Endothelial cell (in vitro differentiated cells): ENCODE measurements at regions not wholly inside any gene's neighbourhood (a gene's known extent, or its start where the extent isn't known, plus 50 kb on each side); places are given as distances from the start of the nearest gene placed in this dataset.

Source experiments
- DNase-seq: peaks from one replicate; pipeline ENCODE4 v3.0.0; 2021; ENCODE audit warnings: low spot score
- H3K27ac Mint-ChIP-seq: one replicate; pipeline ENCODE4 v1.8.0; 2021; ENCODE audit warnings: mixed read lengths, inconsistent platforms; ENCODE audit not compliant: unreplicated experiment
- H3K27me3 Mint-ChIP-seq: one replicate; pipeline ENCODE4 v1.8.0; 2021; ENCODE audit warnings: mild to moderate bottlenecking, moderate library complexity, mixed read lengths, inconsistent platforms; ENCODE audit not compliant: unreplicated experiment
- H3K36me3 Mint-ChIP-seq: one replicate; pipeline ENCODE4 v1.8.0; 2021; ENCODE audit warnings: mild to moderate bottlenecking, low read depth, mixed read lengths, inconsistent platforms; ENCODE audit not compliant: unreplicated experiment
- H3K4me1 Mint-ChIP-seq: one replicate; pipeline ENCODE4 v1.8.0; 2021; ENCODE audit warnings: mild to moderate bottlenecking, mixed read lengths, inconsistent platforms; ENCODE audit not compliant: unreplicated experiment
- H3K4me3 Mint-ChIP-seq: one replicate; pipeline ENCODE4 v1.8.0; 2021; ENCODE audit warnings: mild to moderate bottlenecking, mixed read lengths, inconsistent platforms; ENCODE audit not compliant: unreplicated experiment
- H3K9me3 Mint-ChIP-seq: one replicate; pipeline ENCODE4 v1.8.0; 2021; ENCODE audit warnings: mixed read lengths, inconsistent platforms; ENCODE audit not compliant: unreplicated experiment
- CTCF ChIP-seq: fragments of 200-600 bp; sonication (generic); IDR thresholded peaks from one replicate; pipeline ENCODE4 v1.5.0; 2021; ENCODE audit warnings: antibody characterized with exemption; ENCODE audit not compliant: unreplicated experiment

DNA sequence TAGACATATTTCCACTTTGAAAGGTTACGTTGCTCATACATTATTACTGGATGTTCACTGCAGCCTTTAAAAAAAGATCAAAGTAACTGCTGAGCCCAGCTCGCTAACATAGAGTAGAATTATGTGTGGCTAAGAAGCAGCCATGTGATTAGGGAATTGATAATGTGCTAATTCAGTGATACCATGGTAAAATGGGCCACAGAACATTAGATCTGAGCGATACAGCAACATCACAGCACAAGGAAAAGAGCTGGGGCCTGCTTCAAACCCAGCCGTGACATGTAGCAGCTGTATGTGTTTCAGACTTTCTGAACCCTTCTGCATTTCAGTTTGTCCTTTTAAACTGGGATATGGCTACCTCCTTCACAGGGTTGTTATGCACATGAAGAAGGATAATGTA lies 92.3 kb upstream of the LMNTD1 start:
- peaks cover 4% of the 10 kb centered on the region for H3K4me1 Mint-ChIP-seq
- H3K27me3 Mint-ChIP-seq, result no peaks in the 10 kb centered on the region
- no peak for DNase-seq
- H3K27ac Mint-ChIP-seq, result no peak overlapping the region
- no peaks in the 10 kb centered on the region for H3K9me3 Mint-ChIP-seq
- TF ChIP-seq CTCF, result no peak
- no peak overlapping the region for H3K4me3 Mint-ChIP-seq
- no peaks in the 10 kb centered on the region for H3K36me3 Mint-ChIP-seq

- no peak overlapping the region for H3K4me3 Mint-ChIP-seq
These were observed 98.8 kb upstream of the LMNTD1 start for GRCh38 chr12:25651931-25652330.

DNA sequence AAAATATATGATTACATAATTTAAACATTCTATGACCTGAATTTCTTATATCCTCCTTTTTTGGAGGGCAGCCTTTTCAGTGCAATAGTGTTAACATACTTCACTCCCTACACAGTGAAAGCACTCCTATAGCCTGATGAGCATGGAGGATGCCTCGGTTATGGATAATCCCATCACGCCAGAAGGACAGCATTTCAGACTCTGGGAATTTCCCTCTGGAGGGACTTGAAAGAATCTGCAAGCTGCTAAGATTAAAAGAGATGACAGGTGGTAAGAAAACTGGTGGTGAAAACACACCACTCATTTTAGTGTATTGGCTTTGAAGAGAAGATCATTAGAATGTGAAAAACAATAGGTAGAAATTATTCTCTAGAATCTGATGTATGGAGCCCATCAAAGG lies 99.3 kb upstream of the LMNTD1 start:
- no peak for TF ChIP-seq CTCF
- Mint-ChIP-seq H3K9me3 (no peaks in the 10 kb centered on the region), H3K4me3 (peak overlapping the region; percentile 1), H3K27ac (no peak overlapping the region), H3K4me1 (peaks cover 23% of the 10 kb centered on the region), H3K27me3 (peaks cover 3% of the 10 kb centered on the region), H3K36me3 (no peaks in the 10 kb centered on the region)
- DNase-seq, result no peak

More at GRCh38 chr12:25651931-25652330, 98.8 kb upstream of the LMNTD1 start:
- Mint-ChIP-seq H3K27me3 (peaks cover 3% of the 10 kb centered on the region), H3K27ac (no peak overlapping the region), H3K9me3 (no peaks in the 10 kb centered on the region), H3K36me3 (no peaks in the 10 kb centered on the region), H3K4me1 (peaks cover 23% of the 10 kb centered on the region)
- DNase-seq, result no peak
- no peak for TF ChIP-seq CTCF

- no peaks in the 10 kb centered on the region for H3K36me3 Mint-ChIP-seq
- peak; percentile 45 for DNase-seq
- peaks cover 4% of the 10 kb centered on the region for H3K27me3 Mint-ChIP-seq
- peak overlapping the region; percentile 88 for H3K27ac Mint-ChIP-seq
- peaks cover 19% of the 10 kb centered on the region for H3K4me1 Mint-ChIP-seq
- peak overlapping the region; percentile 2 for H3K4me3 Mint-ChIP-seq
- TF ChIP-seq CTCF, result no peak
- H3K9me3 Mint-ChIP-seq, result no peaks in the 10 kb centered on the region
These were observed 100.5 kb upstream of the LMNTD1 start for GRCh38 chr12:25653487-25654175.

GRCh38 chr12:25655702-25656101 lies 102.6 kb upstream of the LMNTD1 start:
- Mint-ChIP-seq H3K27me3 (peaks cover 4% of the 10 kb centered on the region), H3K9me3 (no peaks in the 10 kb centered on the region), H3K27ac (no peak overlapping the region), H3K36me3 (no peaks in the 10 kb centered on the region), H3K4me1 (peaks cover 19% of the 10 kb centered on the region), H3K4me3 (no peak overlapping the region)
- TF ChIP-seq CTCF, result no peak
- DNase-seq, result no peak
